H1 (cell line): ENCODE measurements at regions not wholly inside any gene's neighbourhood (a gene's known extent, or its start where the extent isn't known, plus 50 kb on each side); places are given as distances from the start of the nearest gene placed in this dataset.

ENCODE experiments used
- CTCF ChIA-PET: fragments of 300-600 bp; sonication (Branson Sonifier 250); formaldehyde crosslinking; loops from one replicate; lab custom pipeline; 2021; ENCODE audit not compliant: partially characterized antibody; lab: Charles Lee
- POLR2A ChIA-PET: fragments of 300-600 bp; sonication (Branson Sonifier 250); formaldehyde crosslinking; loops from one replicate; lab custom pipeline; 2021; ENCODE audit warnings: inconsistent platforms; ENCODE audit not compliant: partially characterized antibody; lab: Charles Lee
- DNase-seq, 2 experiments: peaks; one replicate each; pipeline versions ENCODE4 v3.0.0 to v3.0.0-alpha.2; 2010 to 2022; ENCODE audit warnings: low spot score in 2 of 2, low read depth in 1 of 2, mixed read lengths in 1 of 2
- FAIRE-seq: peaks from 2 replicates; lab custom pipeline; 2011; peaks lifted over from hg19 to GRCh38; lab: Jason Lieb, UNC
- H2AFZ ChIP-seq: 2 replicates; pipeline ENCODE4 v1.8.1; 2012; ENCODE audit warnings: low read length, inconsistent platforms
- H2AK5ac ChIP-seq: 2 replicates; pipeline ENCODE4 v1.6.1; 2013; ENCODE audit warnings: low read depth, low read length
- H2BK120ac ChIP-seq: replicated peaks from 2 replicates; pipeline ENCODE3; 2013; ENCODE audit warnings: low read depth, low read length, inconsistent platforms
- H2BK12ac ChIP-seq: 2 replicates; pipeline ENCODE4 v1.6.1; 2013; ENCODE audit warnings: low read depth, low read length
- H2BK15ac ChIP-seq: 2 replicates; pipeline ENCODE4 v1.6.1; 2013; ENCODE audit warnings: low read length
- H2BK20ac ChIP-seq: 2 replicates; pipeline ENCODE4 v1.6.1; 2013; ENCODE audit warnings: low read length
- H2BK5ac ChIP-seq: 2 replicates; pipeline ENCODE4 v1.6.1; 2013; ENCODE audit warnings: low read depth, low read length
- H3K14ac ChIP-seq: 2 replicates; pipeline ENCODE4 v1.6.1; 2013; ENCODE audit warnings: inconsistent platforms; ENCODE audit not compliant: insufficient read length
- H3K18ac ChIP-seq: 2 replicates; pipeline ENCODE4 v1.6.1; 2013; ENCODE audit warnings: low read length; ENCODE audit errors: extremely low read depth
- H3K23ac ChIP-seq: 2 replicates; pipeline ENCODE4 v1.6.1; 2013; ENCODE audit warnings: inconsistent platforms; ENCODE audit not compliant: insufficient read length
- H3K23me2 ChIP-seq: 2 replicates; pipeline ENCODE4 v1.6.1; 2013; ENCODE audit warnings: low read depth, low read length
- H3K27ac ChIP-seq: 2 replicates; pipeline ENCODE4 v1.6.1; 2011; ENCODE audit warnings: low read depth, low read length, inconsistent platforms
- H3K27me3 ChIP-seq, 4 experiments: replicated peaks in 1 of 4; 1 replicate in 1 of 4; 2 replicates in 3 of 4; pipeline versions ENCODE4 v1.6.1 to v1.8.1; 2011 to 2013; ENCODE audit warnings: low read length in 3 of 4, mild to moderate bottlenecking in 3 of 4, inconsistent platforms in 2 of 4, mixed read lengths in 2 of 4, moderate library complexity in 1 of 4; ENCODE audit not compliant: control insufficient read depth in 3 of 4, insufficient read depth in 3 of 4; ENCODE audit errors: extremely low read depth in 1 of 4
- H3K36me3 ChIP-seq, 4 experiments: 2 replicates each; pipeline versions ENCODE4 v1.6.1 to v1.8.1; 2011 to 2013; ENCODE audit warnings: mild to moderate bottlenecking in 4 of 4, low read length in 3 of 4, moderate library complexity in 2 of 4, control low read depth in 1 of 4, inconsistent platforms in 1 of 4; ENCODE audit not compliant: insufficient read depth in 4 of 4, control insufficient read depth in 2 of 4
- H3K4ac ChIP-seq: replicated peaks from 2 replicates; pipeline ENCODE3; 2013; ENCODE audit warnings: low read length, low read depth, mixed read lengths, inconsistent platforms; ENCODE audit not compliant: insufficient read length
- H3K4me1 ChIP-seq, 4 experiments: replicated peaks in 1 of 4; 1 replicate in 1 of 4; 2 replicates in 3 of 4; pipeline versions ENCODE4 v1.6.1 to v1.8.1; 2011 to 2013; ENCODE audit warnings: low read length in 3 of 4, inconsistent platforms in 2 of 4, mixed read lengths in 1 of 4; ENCODE audit not compliant: insufficient read depth in 4 of 4, control insufficient read depth in 3 of 4
- H3K4me2 ChIP-seq, 2 experiments: 2 replicates each; pipeline versions ENCODE4 v1.6.1 to v1.8.1; 2011 to 2013; ENCODE audit warnings: low read depth in 2 of 2, low read length in 2 of 2, control low read depth in 1 of 2, inconsistent platforms in 1 of 2, mild to moderate bottlenecking in 1 of 2; ENCODE audit not compliant: insufficient read depth in 1 of 2
- H3K4me3 ChIP-seq, 4 experiments: fragments of 200-600, 300-600 bp in 1 of 4; sonication (generic), shearing (Covaris generic), sonication (Bioruptor Twin) in 1 of 4; 2 replicates each; pipeline versions ENCODE4 v1.5.1 to v1.8.1; 2011 to 2016; ENCODE audit warnings: low read length in 4 of 4, low read depth in 3 of 4, control low read depth in 2 of 4, inconsistent platforms in 2 of 4, mild to moderate bottlenecking in 2 of 4, mixed read lengths in 1 of 4, moderate library complexity in 1 of 4; ENCODE audit not compliant: insufficient read depth in 2 of 4; ENCODE audit errors: extremely low read depth in 1 of 4
- H3K56ac ChIP-seq: replicated peaks from 2 replicates; pipeline ENCODE3; 2013; ENCODE audit warnings: low read depth, mild to moderate bottlenecking, mixed read lengths, low read length, inconsistent platforms; ENCODE audit not compliant: insufficient read length
- H3K79me1 ChIP-seq: 2 replicates; pipeline ENCODE4 v1.6.1; 2013; ENCODE audit warnings: low read depth, low read length, control low read depth
- H3K79me2 ChIP-seq, 2 experiments: 2 replicates each; pipeline versions ENCODE4 v1.6.1 to v1.8.1; 2012 to 2013; ENCODE audit warnings: low read length in 2 of 2, mild to moderate bottlenecking in 2 of 2, inconsistent platforms in 1 of 2; ENCODE audit not compliant: insufficient read depth in 2 of 2, control insufficient read depth in 1 of 2
- H3K9ac ChIP-seq, 4 experiments: replicated peaks in 1 of 4; 1 replicate in 1 of 4; 2 replicates in 3 of 4; pipeline versions ENCODE4 v1.6.1 to v1.8.1; 2011 to 2013; ENCODE audit warnings: low read depth in 3 of 4, low read length in 3 of 4, control low read depth in 2 of 4, mild to moderate bottlenecking in 2 of 4, moderate library complexity in 2 of 4, inconsistent platforms in 1 of 4; ENCODE audit errors: extremely low read depth in 1 of 4
- H3K9me3 ChIP-seq, 2 experiments: 2 replicates each; pipeline versions ENCODE4 v1.6.1 to v1.8.1; 2012 to 2013; ENCODE audit warnings: mild to moderate bottlenecking in 2 of 2, moderate library complexity in 2 of 2, control low read depth in 1 of 2, inconsistent platforms in 1 of 2, low read depth in 1 of 2, low read length in 1 of 2, mixed read lengths in 1 of 2; ENCODE audit not compliant: insufficient read depth in 2 of 2
- H4K20me1 ChIP-seq, 2 experiments: replicated peaks in 1 of 2; 2 replicates each; pipeline versions ENCODE3 to v1.8.1; 2011 to 2013; ENCODE audit warnings: inconsistent platforms in 2 of 2, low read length in 2 of 2, mild to moderate bottlenecking in 1 of 2; ENCODE audit not compliant: insufficient read depth in 2 of 2, control insufficient read depth in 1 of 2
- H4K5ac ChIP-seq: 2 replicates; pipeline ENCODE4 v1.6.1; 2013; ENCODE audit warnings: low read length, low read depth, mixed read lengths, inconsistent platforms; ENCODE audit not compliant: insufficient read length
- H4K8ac ChIP-seq: 2 replicates; pipeline ENCODE4 v1.8.0; 2013; ENCODE audit warnings: mild to moderate bottlenecking, moderate library complexity, low read length, inconsistent platforms; ENCODE audit not compliant: insufficient read depth; ENCODE audit errors: extremely low read depth
- H4K91ac ChIP-seq: replicated peaks from 2 replicates; pipeline ENCODE3; 2013; ENCODE audit warnings: low read length, mixed read lengths, inconsistent platforms; ENCODE audit not compliant: insufficient read length
- CREB1 ChIP-seq: IDR thresholded peaks from 2 replicates; pipeline ENCODE4 v1.6.1; 2012; ENCODE audit warnings: inconsistent platforms
- CTBP2 ChIP-seq: IDR thresholded peaks from 2 replicates; pipeline ENCODE4 v1.7.0; 2011; ENCODE audit warnings: borderline replicate concordance, mild to moderate bottlenecking, moderate library complexity, mixed read lengths, low read length; ENCODE audit not compliant: insufficient read depth, insufficient read length
- HDAC2 ChIP-seq, 2 experiments: fragments of 300-600 bp in 1 of 2; sonication (generic) in 1 of 2; IDR thresholded peaks; 2 replicates each; pipeline ENCODE4 v1.6.1; 2011 to 2012; ENCODE audit warnings: low read depth in 2 of 2, low read length in 2 of 2, mild to moderate bottlenecking in 2 of 2, moderate library complexity in 2 of 2, borderline replicate concordance in 1 of 2, inconsistent platforms in 1 of 2
- JUN ChIP-seq: IDR thresholded peaks from 2 replicates; pipeline ENCODE4 v1.6.1; 2011; ENCODE audit warnings: low read depth, mild to moderate bottlenecking, improper control_type of control experiment, low read length
- KDM1A ChIP-seq: fragments of 200-600, 300-600 bp; sonication (generic); IDR thresholded peaks from 2 replicates; pipeline ENCODE4 v1.7.1; 2016; ENCODE audit warnings: mild to moderate bottlenecking, low read length, borderline replicate concordance
- NANOG ChIP-seq: IDR thresholded peaks from 2 replicates; pipeline ENCODE4 v1.6.1; 2011; ENCODE audit warnings: low read length, low read depth, mild to moderate bottlenecking, inconsistent platforms; ENCODE audit not compliant: insufficient read depth, poor library complexity, severe bottlenecking
- POLR2AphosphoS5 ChIP-seq: IDR thresholded peaks from 2 replicates; pipeline ENCODE4 v1.6.1; 2011; ENCODE audit warnings: low read depth, low read length
- RXRA ChIP-seq: IDR thresholded peaks from 2 replicates; pipeline ENCODE4 v1.6.1; 2011; ENCODE audit warnings: low read depth, mild to moderate bottlenecking, low read length, moderate library complexity; ENCODE audit not compliant: insufficient read depth
- SAP30 ChIP-seq: fragments of 300-600 bp; sonication (generic); IDR thresholded peaks from 2 replicates; pipeline ENCODE4 v1.7.1; 2012; ENCODE audit warnings: low read length, moderate library complexity, mild to moderate bottlenecking, inconsistent platforms; ENCODE audit not compliant: insufficient read depth, insufficient replicate concordance
- SP2 ChIP-seq: IDR thresholded peaks from 2 replicates; pipeline ENCODE4 v1.6.1; 2012; ENCODE audit warnings: mild to moderate bottlenecking, low read length, inconsistent platforms
- SRF ChIP-seq: IDR thresholded peaks from 2 replicates; pipeline ENCODE4 v1.6.1; 2011; ENCODE audit warnings: mild to moderate bottlenecking, low read depth, low read length, moderate library complexity
- SUZ12 ChIP-seq: fragments of 200-600 bp; sonication (generic); IDR thresholded peaks from 2 replicates; pipeline ENCODE4 v1.6.1; 2012; ENCODE audit warnings: mild to moderate bottlenecking, inconsistent platforms, low read length, moderate library complexity, mixed read lengths
- TAF7 ChIP-seq: optimal IDR thresholded peaks from 2 replicates; pipeline ENCODE3; 2011; ENCODE audit warnings: low read depth, mild to moderate bottlenecking, inconsistent platforms, low read length, moderate library complexity, borderline replicate concordance
- TEAD4 ChIP-seq: IDR thresholded peaks from 2 replicates; pipeline ENCODE4 v1.6.1; 2012; ENCODE audit warnings: low read depth, low read length, inconsistent platforms, mixed read lengths
- YY1 ChIP-seq: IDR thresholded peaks from 2 replicates; pipeline ENCODE4 v1.6.1; 2011; ENCODE audit warnings: low read depth, mild to moderate bottlenecking, low read length
- WGBS, 2 experiments: shearing (Covaris generic) in 1 of 2; methylation state at CpG; one replicate each; pipeline versions ENCODE4 v1.1.6 to v1.1.7; 2013 to 2015; ENCODE audit warnings: low lambda C conversion rate in 2 of 2, mixed read lengths in 2 of 2, inconsistent platforms in 1 of 2, low coverage in 1 of 2, missing lambda C conversion rate in 1 of 2; ENCODE audit not compliant: insufficient replicate concordance in 2 of 2, insufficient coverage in 1 of 2, insufficient read length in 1 of 2; ENCODE audit errors: extremely low coverage in 1 of 2, missing lambda C conversion rate in 1 of 2; 5-methylcytosine and 5-hydroxymethylcytosine counted together

DNA sequence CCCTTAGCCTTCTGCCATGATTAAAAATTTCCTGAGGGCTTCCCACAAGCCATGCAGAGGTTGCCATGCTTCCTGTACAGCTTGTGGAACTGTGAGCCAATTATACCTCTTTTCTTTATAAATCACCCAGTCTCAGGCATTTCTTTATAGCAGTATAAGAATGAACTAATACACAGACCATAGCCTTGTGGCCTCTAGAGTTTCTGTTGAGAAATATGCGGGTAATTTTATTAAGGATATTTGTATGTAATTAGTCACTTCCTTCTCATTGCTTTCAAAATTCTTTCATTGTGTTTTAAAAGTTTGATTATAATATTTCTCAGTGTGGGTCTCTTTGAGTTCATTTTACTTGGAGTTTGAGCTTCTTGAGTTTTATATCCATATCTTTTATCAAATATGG lies 484.9 kb downstream of the COL12A1 start:
- H3K4me1 ChIP-seq = no peaks in the 10 kb centered on the region
- H2AK5ac ChIP-seq = no peak overlapping the region
- no peak overlapping the region for H3K27ac ChIP-seq
- H3K4me2 ChIP-seq = no peak overlapping the region
- no peak overlapping the region for H3K23ac ChIP-seq
- H3K36me3 ChIP-seq = no peaks in the 10 kb centered on the region
- POLR2A ChIA-PET = interaction anchor here (0.6 kb wide), 1 partner anchor 448 kb away, joined by 3 read pairs; no protein-coding TSS in a partner anchor
- H4K20me1 ChIP-seq = no peaks in the 10 kb centered on the region
- no peak for FAIRE-seq
- H2BK15ac ChIP-seq = no peak overlapping the region
- H3K23me2 ChIP-seq = no peaks in the 10 kb centered on the region
- no peak overlapping the region for H3K18ac ChIP-seq
- no peak overlapping the region for H2BK20ac ChIP-seq
- H3K9ac ChIP-seq = no peak overlapping the region
- H2BK120ac ChIP-seq = no peak overlapping the region
- H2BK12ac ChIP-seq = no peak overlapping the region
- H4K5ac ChIP-seq = no peak overlapping the region
- no peaks in the 10 kb centered on the region for H3K9me3 ChIP-seq
- H3K79me1 ChIP-seq = no peaks in the 10 kb centered on the region
- H4K8ac ChIP-seq = no peak overlapping the region
- no peaks in the 10 kb centered on the region for H3K27me3 ChIP-seq
- no peak overlapping the region for H2AFZ ChIP-seq
- no peak overlapping the region for H3K14ac ChIP-seq
- no peak overlapping the region for H3K4me3 ChIP-seq
- DNase-seq = no peak
- no peak overlapping the region for H3K56ac ChIP-seq
- no peak overlapping the region for H3K4ac ChIP-seq
- CTCF ChIA-PET = no interaction called here
- no peak overlapping the region for H4K91ac ChIP-seq
- no peaks in the 10 kb centered on the region for H3K79me2 ChIP-seq
- H2BK5ac ChIP-seq = no peak overlapping the region
- WGBS, 2 experiments = 96% methylated on average over 1 of the region's 1 CpG; no CpG with 5 or more reads in 1 of the 2 experiments
- TF ChIP-seq NANOG = no peak
- TF ChIP-seq TEAD4 = no peak
- TF ChIP-seq CTBP2 = no peak
- no peak for TF ChIP-seq TAF7
- no peak for TF ChIP-seq POLR2AphosphoS5
- no peak for TF ChIP-seq SP2
- TF ChIP-seq SRF = no peak
- TF ChIP-seq JUN = no peak
- no peak for TF ChIP-seq RXRA
- TF ChIP-seq CREB1 = no peak
- TF ChIP-seq HDAC2 (IDR thresholded peaks at IDR 0.05; ENCODE audit: borderline replicate concordance in 1 of 2, low read depth in 2 of 2, low read length in 2 of 2) = no peak
- no peak for TF ChIP-seq SUZ12
- no peak for TF ChIP-seq SAP30
- no peak for TF ChIP-seq KDM1A
- TF ChIP-seq YY1 = no peak
